ENCODE measurements at regions not wholly inside any gene's neighbourhood (a gene's known extent, or its start where the extent isn't known, plus 50 kb on each side); places are given as distances from the start of the nearest gene placed in this dataset.

- TF ChIP-seq CTCF (IDR thresholded peaks at IDR 0.05), result no peak
Measured at GRCh38 chr7:45982132-45982531, 61.1 kb upstream of the IGFBP3 start.

- no peak for TF ChIP-seq CTCF (IDR thresholded peaks at IDR 0.05)
Measured at GRCh38 chr7:45980973-45981372, 59.9 kb upstream of the IGFBP3 start.

GRCh38 chr7:45980181-45980905, 59.3 kb upstream of the IGFBP3 start:
- no peak for TF ChIP-seq CTCF (IDR thresholded peaks at IDR 0.05)

- no peak for TF ChIP-seq CTCF (IDR thresholded peaks at IDR 0.05)
Measured at GRCh38 chr7:45979275-45980180, 58.5 kb upstream of the IGFBP3 start.

GRCh38 chr7:45978731-45979211, 57.7 kb upstream of the IGFBP3 start:
- no peak for TF ChIP-seq CTCF (IDR thresholded peaks at IDR 0.05)

- no peak for TF ChIP-seq CTCF (IDR thresholded peaks at IDR 0.05)
Measured at GRCh38 chr7:45978010-45978681, 57.1 kb upstream of the IGFBP3 start.

- no peak for TF ChIP-seq CTCF (IDR thresholded peaks at IDR 0.05)
Measured at GRCh38 chr7:45977256-45977780, 56.2 kb upstream of the IGFBP3 start.

Measured in LNCAP (cell line).